HG03108 (cell line): ENCODE measurements at regions not wholly inside any gene's neighbourhood (a gene's known extent, or its start where the extent isn't known, plus 50 kb on each side); places are given as distances from the start of the nearest gene placed in this dataset.

Experiments
- ATAC-seq: cut with Tn5 transposase; IDR thresholded peaks from one replicate; pipeline ENCODE4 v1.9.1; 2021; ENCODE audit warnings: moderate library complexity; ENCODE audit not compliant: unreplicated experiment

- no peak for ATAC-seq
Observed at GRCh38 chr12:24724814-24725213, 224.1 kb downstream of the BCAT1 start.

GRCh38 chr12:24723759-24724158 lies 225.1 kb downstream of the BCAT1 start:
- ATAC-seq, result no peak

- ATAC-seq, result no peak
Observed at GRCh38 chr12:24721191-24721590, 227.7 kb downstream of the BCAT1 start.

- peak; percentile 86 for ATAC-seq
Observed at GRCh38 chr12:24719293-24719721, 229.6 kb downstream of the BCAT1 start.

GRCh38 chr12:24718617-24719016 lies 230.3 kb downstream of the BCAT1 start:
- no peak for ATAC-seq

- ATAC-seq, result no peak
Observed at GRCh38 chr12:24714237-24714636, 234.7 kb downstream of the BCAT1 start.

- ATAC-seq, result no peak
Observed at GRCh38 chr12:24711056-24712008, 237.6 kb downstream of the BCAT1 start.

GRCh38 chr12:24709216-24709615 lies 239.7 kb downstream of the BCAT1 start:
- ATAC-seq, result no peak

- no peak for ATAC-seq
Observed at GRCh38 chr12:24708718-24709117, 240.2 kb downstream of the BCAT1 start.

GRCh38 chr12:24708043-24708442 lies 240.9 kb downstream of the BCAT1 start:
- no peak for ATAC-seq

- ATAC-seq, result no peak
Observed at GRCh38 chr12:24707334-24707733, 241.6 kb downstream of the BCAT1 start.

GRCh38 chr12:24705741-24706358 lies 243.1 kb downstream of the BCAT1 start:
- ATAC-seq, result peak; percentile 98

- ATAC-seq, result no peak
Observed at GRCh38 chr12:24705216-24705615, 243.7 kb downstream of the BCAT1 start.

- ATAC-seq, result no peak
Observed at GRCh38 chr12:24701343-24701742, 247.6 kb downstream of the BCAT1 start.

- no peak for ATAC-seq
Observed at GRCh38 chr12:24698972-24699371, 249.9 kb downstream of the BCAT1 start.

- no peak for ATAC-seq
Observed at GRCh38 chr12:24697769-24698168, 251.1 kb downstream of the BCAT1 start.

- no peak for ATAC-seq
Observed at GRCh38 chr12:24697295-24697694, 251.6 kb downstream of the BCAT1 start.

GRCh38 chr12:24696800-24697199 lies 252.1 kb downstream of the BCAT1 start:
- ATAC-seq, result no peak

- no peak for ATAC-seq
Observed at GRCh38 chr12:24695657-24696329, 253.1 kb downstream of the BCAT1 start.

- ATAC-seq, result no peak
Observed at GRCh38 chr12:24695103-24695502, 253.8 kb downstream of the BCAT1 start.

- no peak for ATAC-seq
Observed at GRCh38 chr12:24688601-24689000, 260.3 kb downstream of the BCAT1 start.

- ATAC-seq, result no peak
Observed at GRCh38 chr12:24681570-24681969, 267.3 kb downstream of the BCAT1 start.
